Fibroblast of skin of left biceps (primary cell): ENCODE measurements at regions not wholly inside any gene's neighbourhood (a gene's known extent, or its start where the extent isn't known, plus 50 kb on each side); places are given as distances from the start of the nearest gene placed in this dataset.

Experiments used
- DNase-seq, 2 experiments: peaks; one replicate each; pipeline ENCODE4 v3.0.0-alpha.2; 2013; ENCODE audit warnings: low read depth in 2 of 2

DNA sequence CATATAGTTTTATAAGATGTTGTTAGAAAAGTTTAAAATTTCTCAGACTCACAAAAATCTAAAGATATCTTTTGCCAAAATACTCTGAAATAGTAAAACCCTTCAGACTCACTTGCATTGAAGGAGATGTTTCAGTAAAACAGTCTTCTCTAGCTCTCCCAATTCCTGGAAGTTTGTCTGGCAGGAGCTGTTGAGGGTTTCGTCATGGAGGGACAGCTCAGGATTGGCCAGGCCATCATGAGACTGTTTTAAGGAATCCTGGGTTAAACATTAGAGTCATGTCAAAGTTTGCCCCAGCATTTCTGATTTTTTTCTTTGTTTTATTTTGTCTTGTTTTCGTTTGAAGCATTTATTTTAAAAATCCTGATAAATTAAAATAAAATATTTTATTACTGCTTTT, 293.8 kb upstream of the PBX1 start:
- DNase-seq = no peak

DNA sequence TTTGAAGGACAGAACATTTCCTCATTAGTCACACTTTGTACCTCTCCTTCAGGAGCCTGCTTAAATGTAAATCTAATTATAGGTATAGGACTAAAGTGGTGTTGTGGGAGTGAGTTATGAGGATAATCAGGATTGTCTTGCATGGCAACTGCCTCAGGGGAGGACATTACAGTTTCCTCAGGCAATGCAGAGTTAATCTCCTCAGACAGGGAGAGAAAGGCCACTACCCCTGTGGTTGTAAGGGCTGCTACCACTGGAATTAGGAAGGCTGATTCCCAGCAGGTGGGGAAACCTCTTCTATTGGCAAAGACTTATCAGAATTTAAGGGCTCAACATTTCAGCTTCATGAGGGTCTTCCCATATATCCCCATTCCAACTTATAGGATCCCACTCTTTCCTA, 286.8 kb upstream of the PBX1 start:
- DNase-seq = no peak

DNA sequence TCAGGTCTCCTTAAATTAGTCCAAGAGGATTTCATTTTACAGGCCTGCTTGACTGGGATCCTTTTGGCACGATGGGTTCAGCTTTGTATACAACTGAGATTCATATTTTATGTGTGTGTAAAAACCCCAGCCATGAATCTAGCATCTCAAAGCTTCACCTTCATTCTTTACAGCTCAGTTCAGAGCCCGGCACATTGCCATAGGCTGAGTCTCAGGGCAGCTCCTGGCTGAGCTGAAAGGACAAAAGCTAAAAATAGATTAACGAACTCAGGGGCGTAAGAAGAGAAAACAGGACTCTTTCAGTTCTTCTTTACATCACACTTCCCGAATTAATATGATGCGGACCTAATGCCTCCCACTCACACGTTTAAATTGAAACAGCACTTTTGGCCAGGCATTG, 262.8 kb upstream of the PBX1 start:
- DNase-seq = no peak

DNA sequence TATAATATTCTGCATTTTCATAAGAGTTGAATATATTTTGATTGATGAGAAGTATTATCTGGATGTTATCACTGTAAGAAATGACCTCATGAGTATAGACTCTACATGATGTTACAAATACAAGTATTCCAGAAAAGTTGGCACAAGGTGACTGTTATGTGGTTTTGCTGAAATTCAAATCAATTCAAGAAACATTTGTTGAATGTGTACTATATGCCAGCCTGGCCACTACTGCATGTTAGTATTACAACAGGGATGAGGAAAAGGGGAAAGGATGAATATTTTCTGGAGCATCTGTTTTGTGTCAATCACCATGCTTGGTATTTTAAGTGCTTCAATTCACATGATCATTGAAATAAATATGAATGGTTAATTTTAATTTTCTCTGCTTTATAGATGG, 250.9 kb upstream of the PBX1 start:
- no peak for DNase-seq

DNA sequence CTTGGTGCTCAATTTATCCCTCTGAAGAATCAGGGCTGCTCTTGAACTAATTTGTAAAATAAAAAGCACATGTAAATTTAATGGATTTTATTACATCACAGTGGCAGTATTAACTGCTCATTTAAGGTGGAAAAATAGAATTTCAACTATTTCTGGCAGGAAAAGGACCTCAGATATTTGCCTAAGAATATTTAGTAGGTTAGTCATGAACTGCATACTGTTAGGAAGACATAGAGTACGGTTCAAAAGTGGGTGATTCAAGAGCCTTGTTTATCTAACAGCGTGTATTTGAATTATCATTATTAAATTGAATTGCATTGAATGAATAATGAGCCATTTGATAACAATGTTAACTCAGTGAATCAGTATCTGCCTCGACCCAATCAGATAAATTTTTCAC, 248.8 kb upstream of the PBX1 start:
- peak; percentile 45 to 53 for DNase-seq

DNA sequence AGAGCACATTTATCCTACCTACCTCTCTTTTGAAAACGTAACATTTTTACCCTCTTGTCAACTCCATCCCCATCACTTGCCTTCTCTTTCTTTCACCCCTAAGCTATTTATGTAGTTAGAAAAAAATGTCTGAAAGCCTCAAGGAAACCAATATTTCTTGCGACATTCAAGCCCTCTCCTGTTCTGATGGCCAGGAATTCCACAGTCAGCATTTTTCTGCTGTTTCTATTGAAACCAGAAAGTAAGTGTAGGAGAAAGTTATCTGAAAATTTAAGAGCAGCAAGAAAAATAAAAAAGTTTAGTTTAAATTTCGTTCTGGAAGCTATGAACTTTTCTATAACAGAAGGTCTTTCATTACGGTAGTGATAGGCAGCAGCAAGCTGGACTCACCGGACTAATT, 247.6 kb upstream of the PBX1 start:
- DNase-seq = no peak

DNA sequence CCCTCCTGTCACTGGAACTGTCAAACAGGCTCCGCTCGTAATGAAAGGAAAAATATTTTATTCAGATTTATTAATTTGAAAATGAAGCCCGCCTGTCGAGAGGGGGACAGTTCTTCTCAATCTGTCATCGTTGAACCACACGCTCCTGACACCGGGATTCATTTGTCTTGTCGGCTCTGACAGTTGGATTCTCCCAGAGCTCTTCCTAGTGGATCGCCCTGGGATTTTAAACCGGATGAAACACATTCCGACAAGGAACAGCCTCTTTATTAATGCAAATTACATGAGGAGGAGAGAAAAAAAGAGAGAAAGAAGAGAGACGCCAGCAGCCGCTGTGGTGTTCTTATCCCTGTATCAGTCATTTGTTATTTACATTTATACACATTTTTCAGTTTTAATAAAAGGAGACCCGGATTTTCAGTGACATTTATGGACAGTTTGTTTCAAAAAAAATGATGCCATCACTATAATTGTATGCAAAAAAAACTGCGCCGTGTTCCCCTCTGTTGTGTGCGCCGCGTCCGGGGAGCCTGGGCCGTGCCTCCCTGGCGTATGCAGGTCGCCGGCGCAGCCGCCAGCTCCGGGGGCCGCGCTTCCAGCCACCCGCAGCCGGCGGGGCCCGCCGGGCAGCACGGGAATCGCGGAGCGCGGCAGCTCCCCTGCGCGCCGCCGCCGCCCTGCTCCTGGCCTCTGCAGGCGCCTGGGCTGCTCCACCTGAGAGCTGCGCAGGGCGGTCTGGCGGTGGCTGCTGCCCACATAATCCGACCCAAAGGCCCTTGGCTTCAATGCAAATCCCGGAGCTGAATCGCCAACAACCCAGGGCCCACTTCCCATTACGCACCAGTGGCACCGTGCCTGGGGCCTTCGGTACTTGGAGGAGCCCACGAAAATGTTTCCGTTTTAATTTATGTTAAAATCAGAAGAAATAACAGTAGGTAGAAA, 237.9 kb upstream of the PBX1 start:
- no peak for DNase-seq

DNA sequence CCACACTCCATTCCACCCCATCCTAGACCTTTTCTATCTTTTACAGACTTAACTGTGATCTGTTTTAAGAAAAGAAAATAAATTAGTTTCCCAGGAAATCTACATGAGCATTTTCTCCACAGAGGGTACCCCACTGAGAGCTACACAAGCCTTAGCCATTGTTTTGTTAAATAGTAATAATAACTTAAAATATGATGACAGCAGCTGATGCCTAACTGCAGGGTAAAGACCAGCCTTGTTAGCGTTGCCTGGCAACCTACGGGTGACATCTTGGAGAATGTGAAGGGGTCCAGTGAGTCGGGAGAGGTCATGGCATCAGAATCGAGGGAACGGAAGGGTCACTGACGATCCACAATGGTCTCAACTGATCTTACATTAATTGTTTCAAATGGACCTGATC, 233.2 kb upstream of the PBX1 start:
- no peak for DNase-seq

DNA sequence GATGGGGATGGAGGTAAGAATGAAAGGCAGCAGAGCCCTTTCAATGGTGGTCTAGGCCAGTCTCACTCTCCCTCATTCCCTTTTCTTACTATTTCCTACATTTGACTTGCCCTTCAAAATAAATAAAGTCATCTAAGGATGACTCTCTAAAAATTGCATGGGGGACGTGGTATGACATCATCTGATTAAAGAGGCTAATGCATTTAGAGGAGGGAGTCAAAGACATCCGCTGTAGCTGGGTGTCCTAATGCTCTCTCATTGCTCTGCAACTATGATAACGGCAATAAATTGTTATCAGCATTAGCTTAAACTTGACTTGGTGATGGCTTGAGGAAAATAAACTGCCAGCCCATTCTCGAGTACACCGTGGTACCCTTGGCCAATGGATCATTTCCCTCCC, 225.6 kb upstream of the PBX1 start:
- DNase-seq = no peak

DNA sequence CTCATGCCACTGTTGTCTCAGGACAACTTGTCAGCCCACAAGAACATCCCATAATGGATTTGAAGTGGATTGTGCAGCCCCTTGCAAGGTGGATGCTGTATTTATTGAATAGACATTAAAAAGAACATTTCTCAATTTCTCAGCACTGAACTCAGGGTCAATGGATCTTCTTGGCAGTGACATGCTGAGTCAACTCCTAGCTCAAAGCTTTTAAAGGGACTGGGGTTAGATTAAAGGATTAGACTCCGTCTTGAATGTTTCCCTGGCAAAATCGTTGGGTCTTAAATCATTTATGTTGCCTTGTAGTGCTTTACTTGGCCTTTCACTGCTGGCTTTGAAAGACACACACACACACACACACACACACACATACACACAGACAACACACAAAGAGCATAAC, 221.6 kb upstream of the PBX1 start:
- no peak for DNase-seq

DNA sequence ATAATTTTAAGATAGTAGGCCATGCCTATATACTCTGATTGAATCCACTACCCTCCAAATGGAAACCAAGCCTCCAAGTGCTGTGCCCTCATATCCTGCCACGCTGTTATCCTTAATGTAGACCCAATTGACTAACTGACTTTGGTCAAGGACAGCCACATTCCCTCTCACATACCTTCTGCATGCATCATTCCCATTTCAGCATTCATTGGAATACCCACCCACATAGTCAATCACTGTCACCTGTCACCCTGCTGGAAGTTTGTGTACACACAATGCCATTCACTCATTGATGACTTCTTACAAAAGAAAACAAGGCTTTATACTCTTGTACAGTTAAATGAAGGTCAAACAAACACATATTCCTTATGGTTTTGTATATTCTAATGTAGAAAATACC, 221.1 kb upstream of the PBX1 start:
- DNase-seq = no peak

DNA sequence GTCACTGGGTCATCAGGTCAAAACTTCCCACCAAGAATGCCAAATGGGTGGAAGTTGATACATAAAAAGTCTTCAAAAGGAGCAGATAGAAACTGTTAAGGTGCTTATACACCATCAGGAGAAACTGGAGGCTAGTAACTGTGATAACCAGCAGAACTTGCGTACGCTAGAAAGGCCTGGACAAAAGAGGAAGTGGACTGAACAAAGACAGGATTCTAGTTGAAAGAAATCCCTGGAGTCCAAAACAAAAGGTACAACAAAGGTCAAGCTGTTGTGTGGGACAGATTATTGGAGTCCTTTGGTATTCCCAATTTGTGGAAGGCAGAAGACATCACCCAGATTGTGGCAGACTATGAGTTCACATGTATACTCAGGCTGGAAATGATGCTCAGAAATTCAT, 215.8 kb upstream of the PBX1 start:
- DNase-seq = no peak

DNA sequence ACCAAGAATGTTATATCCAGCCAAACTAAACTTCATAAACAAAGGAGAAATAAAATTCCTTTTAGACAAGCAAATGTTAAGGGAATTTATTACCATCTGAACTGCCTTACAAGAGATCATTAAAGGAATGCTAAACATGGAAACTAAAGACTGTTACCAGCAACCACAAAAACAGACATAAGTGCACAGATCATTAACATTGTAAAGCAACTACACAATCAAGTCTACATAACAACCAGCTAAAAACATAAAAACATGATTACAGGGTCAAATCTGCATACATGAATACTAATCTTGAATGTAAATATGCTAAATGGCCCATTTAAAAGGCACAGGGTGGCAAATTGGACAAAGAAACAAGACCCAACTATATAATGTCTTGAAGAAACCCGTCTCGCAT, 211.0 kb upstream of the PBX1 start:
- DNase-seq = no peak

DNA sequence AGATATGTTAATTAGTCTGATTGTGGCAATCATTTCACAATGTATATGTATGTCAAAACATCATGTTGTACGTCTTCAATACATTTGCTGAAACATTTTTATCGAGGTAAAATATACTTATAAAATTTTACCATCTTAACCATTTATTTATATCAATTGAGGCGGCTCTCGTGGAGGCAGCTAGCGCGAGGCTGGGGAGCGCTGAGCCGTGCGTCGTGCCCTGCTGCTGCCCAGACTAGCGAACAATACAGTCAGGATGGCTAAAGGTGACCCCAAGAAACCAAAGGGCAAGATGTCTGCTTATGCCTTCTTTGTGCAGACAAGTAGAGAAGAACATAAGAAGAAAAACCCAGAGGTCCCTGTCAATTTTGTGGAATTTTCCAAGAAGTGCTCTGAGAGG, 202.5 kb upstream of the PBX1 start:
- no peak for DNase-seq

DNA sequence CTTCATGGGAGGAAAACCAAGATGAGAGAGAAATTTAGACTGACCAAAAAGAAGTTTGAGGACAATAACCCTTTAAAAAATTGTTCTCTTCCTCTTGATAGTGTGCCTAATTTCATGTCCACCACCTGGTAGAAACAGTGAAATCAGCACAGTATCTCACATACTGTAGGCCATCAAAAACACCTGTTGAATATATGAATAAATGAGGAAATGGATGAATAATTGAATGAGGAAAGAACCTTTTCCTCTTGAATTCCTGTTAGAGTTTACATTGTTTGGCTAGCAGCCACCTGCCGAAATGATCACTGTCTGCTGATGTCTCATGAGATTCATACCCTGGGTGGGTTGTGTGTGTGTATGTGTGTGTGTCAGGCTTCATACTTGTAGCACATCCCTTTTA, 198.7 kb upstream of the PBX1 start:
- DNase-seq = no peak

DNA sequence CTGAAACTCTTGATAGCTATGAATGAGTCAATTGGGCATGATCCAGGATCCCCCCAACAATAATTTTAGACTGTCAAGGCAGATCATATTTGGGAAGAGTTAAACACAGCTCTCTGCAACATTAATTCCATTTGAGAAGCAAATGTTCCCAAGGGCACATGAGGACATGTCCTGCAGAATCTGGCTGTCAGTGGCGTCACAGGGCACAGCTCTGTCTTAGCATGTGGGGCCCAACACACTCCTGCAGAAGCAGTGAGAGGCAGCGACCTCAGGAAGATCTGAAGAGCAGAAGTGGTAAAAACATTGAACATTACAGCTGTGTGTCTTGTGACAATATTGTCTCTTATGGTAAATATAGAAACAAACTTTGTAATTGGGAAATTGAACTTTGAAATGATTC, 197.1 kb upstream of the PBX1 start:
- no peak for DNase-seq

DNA sequence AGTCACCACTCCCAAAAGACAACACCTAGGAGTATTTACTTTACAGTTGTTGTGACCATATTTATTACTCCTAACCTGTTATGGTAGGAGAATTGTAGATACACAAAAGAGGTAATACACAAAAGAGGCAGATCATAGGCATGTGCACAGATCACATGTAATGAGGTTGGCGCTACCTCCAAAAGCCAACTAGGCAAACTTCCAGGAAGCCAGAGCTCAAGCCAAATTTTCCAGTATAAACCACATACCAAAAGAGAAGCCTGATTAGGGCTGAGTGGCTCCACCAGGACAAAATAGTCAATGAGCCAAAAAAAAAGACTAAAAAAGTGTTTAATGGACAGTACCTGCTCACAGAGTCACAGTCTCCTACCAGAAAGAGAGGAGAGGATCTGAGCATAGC, 195.0 kb upstream of the PBX1 start:
- no peak for DNase-seq

DNA sequence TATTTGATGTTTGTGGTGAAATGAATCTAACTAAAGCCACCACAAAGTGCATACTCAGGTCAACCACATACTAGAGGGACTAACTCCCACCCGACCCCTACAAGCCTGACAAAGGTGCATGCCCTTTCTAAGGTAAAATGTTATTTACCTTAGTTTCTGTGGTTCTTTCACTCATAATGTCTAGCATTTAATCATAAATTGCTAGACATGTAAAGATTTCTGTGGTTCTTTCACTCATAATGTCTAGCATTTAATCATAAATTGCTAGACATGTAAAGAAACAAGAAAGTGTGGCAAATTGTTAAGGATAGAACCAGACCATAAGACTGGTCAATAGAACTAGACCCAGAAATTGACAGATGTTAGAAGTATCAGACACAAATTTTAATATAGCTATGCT, 193.0 kb upstream of the PBX1 start:
- no peak for DNase-seq

DNA sequence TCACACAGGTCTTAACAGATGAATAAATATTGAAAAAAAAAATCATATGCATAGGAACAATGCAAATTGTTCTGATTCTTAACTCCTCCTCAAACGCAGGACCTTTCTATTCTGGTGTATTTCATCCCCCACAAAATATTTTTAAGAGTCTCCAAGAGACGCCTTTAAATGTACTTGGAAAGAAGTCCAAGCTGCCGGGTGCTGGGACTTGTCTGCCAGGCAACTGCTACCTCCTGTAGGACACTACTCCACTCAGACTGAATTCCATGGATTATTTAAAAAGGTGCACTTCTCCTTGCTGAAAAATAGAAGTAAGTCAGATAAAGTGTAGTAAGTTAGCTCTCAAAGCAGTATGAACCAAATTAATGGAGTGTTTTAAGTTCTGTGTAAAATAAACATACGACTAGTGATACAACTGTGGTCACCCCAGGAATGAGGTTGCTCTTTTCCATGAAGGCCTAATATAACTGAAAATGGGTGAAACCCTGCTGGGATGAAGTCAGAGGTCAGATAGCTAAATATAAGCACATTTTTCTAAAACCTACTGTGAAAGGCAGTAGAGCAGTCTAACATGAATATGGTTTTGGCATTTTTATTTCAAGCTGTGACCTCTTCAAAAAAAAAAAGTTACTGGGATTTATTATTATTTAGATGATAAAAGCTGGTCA, 189.2 kb upstream of the PBX1 start:
- no peak for DNase-seq

DNA sequence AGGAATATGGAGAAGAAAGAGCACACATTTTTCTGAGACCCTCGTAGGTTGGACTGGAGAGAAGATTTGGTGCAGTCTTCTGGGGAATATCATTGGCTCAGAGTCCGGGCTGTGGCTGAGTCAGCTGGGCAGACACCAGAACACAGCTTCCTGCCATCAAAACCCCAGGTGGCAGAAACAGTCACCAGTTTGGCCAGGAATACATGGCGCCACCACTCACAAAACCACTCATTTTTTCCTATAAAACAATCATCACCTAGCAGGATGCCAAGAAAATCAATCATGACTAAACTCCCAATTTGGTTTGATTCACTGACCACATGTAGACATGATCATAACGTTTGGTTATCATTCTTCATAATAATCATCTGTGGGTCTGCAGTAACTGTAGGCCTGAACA, 178.1 kb upstream of the PBX1 start:
- peak; percentile 40 to 44 for DNase-seq

DNA sequence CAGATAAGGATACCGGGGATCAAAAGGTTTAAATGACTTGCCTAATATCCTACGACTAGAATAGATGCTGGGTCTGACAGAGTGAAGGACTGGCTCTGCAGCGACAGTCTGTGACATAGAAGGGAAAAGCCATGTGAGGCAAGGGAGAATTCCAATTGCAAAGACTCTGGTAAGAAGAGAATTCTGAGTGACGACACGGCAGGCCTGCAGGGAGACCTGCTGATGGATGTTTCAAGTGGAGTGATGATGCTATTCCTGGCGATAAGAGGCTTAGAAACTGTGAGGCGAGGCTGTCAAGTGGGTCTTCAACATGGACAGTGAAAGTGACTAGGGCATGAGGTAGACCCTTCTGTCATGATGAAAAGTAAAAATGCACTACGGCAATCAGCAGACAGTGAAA, 176.6 kb upstream of the PBX1 start:
- DNase-seq = no peak

DNA sequence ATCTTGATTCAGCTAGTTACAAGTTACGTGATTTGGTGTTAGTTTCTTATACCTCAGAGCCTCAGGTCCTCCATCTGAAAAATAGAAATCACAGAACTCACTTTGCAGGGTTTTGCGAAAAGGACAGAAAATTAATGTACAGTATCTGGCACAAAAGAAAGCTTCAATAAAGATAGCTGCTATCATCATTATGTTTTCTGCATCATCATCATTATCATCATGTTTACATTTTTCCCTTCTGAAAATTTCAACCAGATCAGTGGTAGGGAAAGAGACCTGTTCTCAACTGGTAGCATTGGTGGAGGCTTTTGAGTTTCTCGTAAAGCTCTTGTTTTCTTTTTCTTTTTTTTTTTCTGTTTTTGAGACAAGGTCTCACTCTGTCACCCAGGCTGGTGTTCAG, 174.7 kb upstream of the PBX1 start:
- no peak for DNase-seq

DNA sequence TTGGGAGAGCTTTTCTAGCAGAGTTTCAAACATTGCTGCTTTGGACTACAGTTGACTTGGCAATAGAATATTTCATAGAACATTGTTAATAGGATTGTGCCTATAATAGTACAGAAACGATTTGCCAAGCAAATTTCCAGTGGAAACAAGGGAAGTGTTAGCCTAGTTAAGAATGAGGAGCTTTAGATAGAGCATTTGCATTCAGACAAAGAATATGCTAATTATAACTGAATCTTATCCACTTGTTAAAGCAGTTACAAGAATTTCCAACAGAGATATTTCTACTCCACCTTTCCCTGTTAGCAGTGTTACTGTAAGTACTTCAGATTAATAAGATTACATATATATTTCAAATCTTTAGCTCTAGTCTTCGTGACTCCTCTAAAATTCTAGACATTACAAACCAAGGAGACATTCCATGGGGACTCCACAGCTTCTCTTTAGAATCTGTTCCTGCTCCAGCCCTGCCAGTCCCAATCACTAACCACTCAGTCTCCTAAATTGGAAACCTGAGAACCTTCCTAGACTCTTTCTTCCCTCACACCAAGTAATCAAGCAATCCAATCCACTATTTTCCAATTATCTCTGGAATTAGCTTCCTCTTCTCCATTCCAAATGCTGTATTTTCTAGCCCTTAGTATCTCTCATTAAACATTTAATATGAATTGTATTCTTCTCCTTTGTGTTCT, 141.8 kb upstream of the PBX1 start:
- DNase-seq = no peak
